Astrocyte (in vitro differentiated cells and primary cell): ENCODE measurements at regions not wholly inside any gene's neighbourhood (a gene's known extent, or its start where the extent isn't known, plus 50 kb on each side); places are given as distances from the start of the nearest gene placed in this dataset.

Source experiments
- EZH2 ChIP-seq: IDR thresholded peaks from 2 replicates; pipeline ENCODE4 v1.6.1; 2012; ENCODE audit warnings: mild to moderate bottlenecking, low read length, inconsistent platforms; ENCODE audit not compliant: insufficient read depth
- TF ChIP-seq, protein P1 (sequence below): IDR thresholded peaks from 2 replicates; pipeline ENCODE4 v1.5.1; 2011; ENCODE audit warnings: low read depth, mild to moderate bottlenecking, inconsistent platforms, low read length, moderate library complexity; ENCODE audit not compliant: insufficient read depth

GRCh38 chr2:104523921-104524320 lies 330.0 kb upstream of the POU3F3 start:
- TF ChIP-seq, protein P1, sequence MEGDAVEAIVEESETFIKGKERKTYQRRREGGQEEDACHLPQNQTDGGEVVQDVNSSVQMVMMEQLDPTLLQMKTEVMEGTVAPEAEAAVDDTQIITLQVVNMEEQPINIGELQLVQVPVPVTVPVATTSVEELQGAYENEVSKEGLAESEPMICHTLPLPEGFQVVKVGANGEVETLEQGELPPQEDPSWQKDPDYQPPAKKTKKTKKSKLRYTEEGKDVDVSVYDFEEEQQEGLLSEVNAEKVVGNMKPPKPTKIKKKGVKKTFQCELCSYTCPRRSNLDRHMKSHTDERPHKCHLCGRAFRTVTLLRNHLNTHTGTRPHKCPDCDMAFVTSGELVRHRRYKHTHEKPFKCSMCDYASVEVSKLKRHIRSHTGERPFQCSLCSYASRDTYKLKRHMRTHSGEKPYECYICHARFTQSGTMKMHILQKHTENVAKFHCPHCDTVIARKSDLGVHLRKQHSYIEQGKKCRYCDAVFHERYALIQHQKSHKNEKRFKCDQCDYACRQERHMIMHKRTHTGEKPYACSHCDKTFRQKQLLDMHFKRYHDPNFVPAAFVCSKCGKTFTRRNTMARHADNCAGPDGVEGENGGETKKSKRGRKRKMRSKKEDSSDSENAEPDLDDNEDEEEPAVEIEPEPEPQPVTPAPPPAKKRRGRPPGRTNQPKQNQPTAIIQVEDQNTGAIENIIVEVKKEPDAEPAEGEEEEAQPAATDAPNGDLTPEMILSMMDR = no peak
- TF ChIP-seq EZH2 = no peak
